ENCODE measurements at regions not wholly inside any gene's neighbourhood (a gene's known extent, or its start where the extent isn't known, plus 50 kb on each side); places are given as distances from the start of the nearest gene placed in this dataset.

GRCh38 chr9:105069696-105070095 lies 141.7 kb upstream of the ABCA1 start:
- no peaks in the 10 kb centered on the region for H3F3A ChIP-seq (ENCODE audit: insufficient read depth, low read length, poor library complexity, severe bottlenecking)
- H3K79me2 ChIP-seq (replicated peaks; ENCODE audit: insufficient read depth, low read length): no peaks in the 10 kb centered on the region
- no peaks in the 10 kb centered on the region for H3K9me3 ChIP-seq (ENCODE audit: low read length)
- no peak overlapping the region for H2AFZ ChIP-seq (ENCODE audit: low read depth, low read length)
- H3K36me3 ChIP-seq (ENCODE audit: insufficient read depth, low read length): no peaks in the 10 kb centered on the region
- no peaks in the 10 kb centered on the region for H3K9me2 ChIP-seq (ENCODE audit: insufficient read depth, low read length)
- TF ChIP-seq EZH2 (IDR thresholded peaks at IDR 0.05; ENCODE audit: borderline replicate concordance, insufficient read depth, low read length, poor library complexity, severe bottlenecking): no peak
- no peak for TF ChIP-seq EP300 (conservative IDR thresholded peaks at IDR 0.05; ENCODE audit: poor library complexity, severe bottlenecking)
- no peak for TF ChIP-seq TAF1 (IDR thresholded peaks at IDR 0.05; ENCODE audit: low read depth)
- no peak for TF ChIP-seq REST (IDR thresholded peaks at IDR 0.05; ENCODE audit: borderline replicate concordance)
- no peak for TF ChIP-seq RAD21 (conservative IDR thresholded peaks at IDR 0.05)
- TF ChIP-seq CTCF (IDR thresholded peaks at IDR 0.05; ENCODE audit: poor library complexity, severe bottlenecking): no peak
- no peak for TF ChIP-seq POLR2AphosphoS5 (IDR thresholded peaks at IDR 0.05)
- TF ChIP-seq MXI1 (conservative IDR thresholded peaks at IDR 0.05; ENCODE audit: poor library complexity, severe bottlenecking): no peak
- no peak for TF ChIP-seq SMC3 (conservative IDR thresholded peaks at IDR 0.05; ENCODE audit: poor library complexity)
- H3K4me3 ChIP-seq (ENCODE audit: low read length): no peak overlapping the region
- no peaks in the 10 kb centered on the region for H3K27me3 ChIP-seq (ENCODE audit: insufficient read depth, low read depth, low read length)
- no peak overlapping the region for H3K4me2 ChIP-seq (ENCODE audit: low read length)
- no peak overlapping the region for H3K9ac ChIP-seq (ENCODE audit: low read length)
- no peaks in the 10 kb centered on the region for H4K20me1 ChIP-seq (ENCODE audit: insufficient read depth)
- H3K27ac ChIP-seq (ENCODE audit: low read length): no peak overlapping the region

- Histone ChIP-seq H3F3A (ENCODE audit: insufficient read depth, low read length, poor library complexity, severe bottlenecking) (no peaks in the 10 kb centered on the region), H2AFZ (ENCODE audit: low read depth, low read length) (no peak overlapping the region), H3K4me3 (ENCODE audit: low read length) (no peak overlapping the region), H3K27ac (ENCODE audit: low read length) (no peak overlapping the region), H3K27me3 (ENCODE audit: insufficient read depth, low read depth, low read length) (no peaks in the 10 kb centered on the region), H3K79me2 (replicated peaks; ENCODE audit: insufficient read depth, low read length) (no peaks in the 10 kb centered on the region), H3K9ac (ENCODE audit: low read length) (no peak overlapping the region), H3K4me2 (ENCODE audit: low read length) (no peak overlapping the region), H3K9me3 (ENCODE audit: low read length) (no peaks in the 10 kb centered on the region), H3K36me3 (ENCODE audit: insufficient read depth, low read length) (no peaks in the 10 kb centered on the region), H3K9me2 (ENCODE audit: insufficient read depth, low read length) (no peaks in the 10 kb centered on the region), H4K20me1 (ENCODE audit: insufficient read depth) (no peaks in the 10 kb centered on the region)
- TF ChIP-seq MXI1 (conservative IDR thresholded peaks at IDR 0.05; ENCODE audit: poor library complexity, severe bottlenecking): no peak
- TF ChIP-seq REST (IDR thresholded peaks at IDR 0.05; ENCODE audit: borderline replicate concordance): no peak
Measured at GRCh38 chr9:105070176-105070575, 142.2 kb upstream of the ABCA1 start.
